Myocyte (in vitro differentiated cells): ENCODE measurements at regions not wholly inside any gene's neighbourhood (a gene's known extent, or its start where the extent isn't known, plus 50 kb on each side); places are given as distances from the start of the nearest gene placed in this dataset.
A peak's percentile ranks its signal among the peaks of the same experiment; 100 is the strongest.

ENCODE experiments used
- DNase-seq: peaks from one replicate; pipeline ENCODE4 v3.0.0-alpha.2; 2012; ENCODE audit warnings: low read depth

- peak; percentile 49 for DNase-seq
Measured at GRCh38 chr11:115941044-115941443, 436.8 kb upstream of the CADM1 start.

GRCh38 chr11:115939731-115940421, 435.7 kb upstream of the CADM1 start:
- DNase-seq = no peak

GRCh38 chr11:115939104-115939730, 435.0 kb upstream of the CADM1 start:
- peak; percentile 29 for DNase-seq

- DNase-seq = no peak
Measured at GRCh38 chr11:115933564-115933963, 429.3 kb upstream of the CADM1 start.

GRCh38 chr11:115931548-115932083, 427.4 kb upstream of the CADM1 start:
- DNase-seq = peak; percentile 42

GRCh38 chr11:115930886-115931547, 426.8 kb upstream of the CADM1 start:
- peak; percentile 56 for DNase-seq

- peak; percentile 74 for DNase-seq
Measured at GRCh38 chr11:115930291-115930690, 426.1 kb upstream of the CADM1 start.

- DNase-seq = no peak
Measured at GRCh38 chr11:115929618-115930129, 425.5 kb upstream of the CADM1 start.

GRCh38 chr11:115928811-115929210, 424.6 kb upstream of the CADM1 start:
- no peak for DNase-seq

GRCh38 chr11:115927823-115928329, 423.7 kb upstream of the CADM1 start:
- DNase-seq = no peak

GRCh38 chr11:115926601-115927000, 422.4 kb upstream of the CADM1 start:
- DNase-seq = no peak

GRCh38 chr11:115926138-115926537, 421.9 kb upstream of the CADM1 start:
- DNase-seq = no peak

- DNase-seq = no peak
Measured at GRCh38 chr11:115925568-115926090, 421.4 kb upstream of the CADM1 start.

GRCh38 chr11:115924744-115925567, 420.7 kb upstream of the CADM1 start:
- peak; percentile 54 for DNase-seq

- no peak for DNase-seq
Measured at GRCh38 chr11:115922876-115923275, 418.7 kb upstream of the CADM1 start.

- no peak for DNase-seq
Measured at GRCh38 chr11:115921986-115922385, 417.8 kb upstream of the CADM1 start.

- no peak for DNase-seq
Measured at GRCh38 chr11:115921540-115921939, 417.3 kb upstream of the CADM1 start.

GRCh38 chr11:115920841-115921480, 416.7 kb upstream of the CADM1 start:
- DNase-seq = no peak

- DNase-seq = peak; percentile 21
Measured at GRCh38 chr11:115920092-115920461, 415.9 kb upstream of the CADM1 start.
